DOHH2 (cell line): ENCODE measurements at regions not wholly inside any gene's neighbourhood (a gene's known extent, or its start where the extent isn't known, plus 50 kb on each side); places are given as distances from the start of the nearest gene placed in this dataset.

Source experiments
- EZH2phosphoT487 ChIP-seq: fragments of 200-600 bp; sonication (generic); IDR thresholded peaks from 2 replicates; pipeline ENCODE4 v1.6.1; 2017; ENCODE audit warnings: borderline replicate concordance, mild to moderate bottlenecking, antibody characterized with exemption, low read length, moderate library complexity, mixed read lengths
- TF ChIP-seq, protein P1 (sequence below): fragments of 200-600 bp; sonication (generic); IDR thresholded peaks from one replicate; pipeline ENCODE4 v1.5.1; 2014; ENCODE audit warnings: antibody characterized with exemption, mild to moderate bottlenecking, low read depth, low read length; ENCODE audit not compliant: poor library complexity, severe bottlenecking

DNA sequence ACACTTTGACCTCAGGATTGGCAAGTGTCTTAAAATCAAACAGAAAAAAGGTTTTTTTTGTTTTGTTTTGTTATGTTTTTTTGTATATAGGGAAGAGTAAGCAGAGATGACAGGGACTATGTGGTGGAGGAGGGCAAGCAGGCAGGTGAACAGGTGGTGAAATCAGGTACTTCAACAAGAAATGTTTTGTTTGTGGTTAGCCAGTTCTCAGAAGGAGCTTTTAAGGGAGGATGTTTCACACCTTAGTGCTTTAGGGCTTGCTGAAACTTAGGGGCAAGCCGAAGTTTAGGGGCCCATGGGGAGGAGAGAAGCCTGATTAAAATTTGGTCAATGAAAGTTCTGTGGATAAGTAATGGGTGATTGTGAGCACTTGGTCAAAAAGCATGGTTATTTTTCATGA is 370.7 kb upstream of the SLCO3A1 start:
- TF ChIP-seq EZH2phosphoT487: no peak
- TF ChIP-seq, protein P1, sequence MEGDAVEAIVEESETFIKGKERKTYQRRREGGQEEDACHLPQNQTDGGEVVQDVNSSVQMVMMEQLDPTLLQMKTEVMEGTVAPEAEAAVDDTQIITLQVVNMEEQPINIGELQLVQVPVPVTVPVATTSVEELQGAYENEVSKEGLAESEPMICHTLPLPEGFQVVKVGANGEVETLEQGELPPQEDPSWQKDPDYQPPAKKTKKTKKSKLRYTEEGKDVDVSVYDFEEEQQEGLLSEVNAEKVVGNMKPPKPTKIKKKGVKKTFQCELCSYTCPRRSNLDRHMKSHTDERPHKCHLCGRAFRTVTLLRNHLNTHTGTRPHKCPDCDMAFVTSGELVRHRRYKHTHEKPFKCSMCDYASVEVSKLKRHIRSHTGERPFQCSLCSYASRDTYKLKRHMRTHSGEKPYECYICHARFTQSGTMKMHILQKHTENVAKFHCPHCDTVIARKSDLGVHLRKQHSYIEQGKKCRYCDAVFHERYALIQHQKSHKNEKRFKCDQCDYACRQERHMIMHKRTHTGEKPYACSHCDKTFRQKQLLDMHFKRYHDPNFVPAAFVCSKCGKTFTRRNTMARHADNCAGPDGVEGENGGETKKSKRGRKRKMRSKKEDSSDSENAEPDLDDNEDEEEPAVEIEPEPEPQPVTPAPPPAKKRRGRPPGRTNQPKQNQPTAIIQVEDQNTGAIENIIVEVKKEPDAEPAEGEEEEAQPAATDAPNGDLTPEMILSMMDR: no peak
